Fibroblast of skin of right biceps (primary cell): ENCODE measurements at regions not wholly inside any gene's neighbourhood (a gene's known extent, or its start where the extent isn't known, plus 50 kb on each side); places are given as distances from the start of the nearest gene placed in this dataset.
"Not testable (repeated sequence)": the region's sequence is repeated elsewhere in the genome, so short reads cannot be mapped to it uniquely, and the experiment has no call there.

Experiments
- DNase-seq: peaks from one replicate; pipeline ENCODE4 v3.0.0-alpha.2; 2013

- DNase-seq = no peak
Measured at GRCh38 chr2:220366765-220367164, 739.3 kb downstream of the SLC4A3 start.

- DNase-seq = no peak
Measured at GRCh38 chr2:220370764-220371163, 743.3 kb downstream of the SLC4A3 start.

GRCh38 chr2:220371211-220371610 is 743.8 kb downstream of the SLC4A3 start:
- DNase-seq = no peak

GRCh38 chr2:220373878-220374277 is 746.4 kb downstream of the SLC4A3 start:
- DNase-seq = peak; percentile 55

GRCh38 chr2:220374282-220374681 is 746.9 kb downstream of the SLC4A3 start:
- no peak for DNase-seq

GRCh38 chr2:220377482-220378155 is 750.2 kb downstream of the SLC4A3 start:
- no peak for DNase-seq

- DNase-seq = not testable (repeated sequence)
Measured at GRCh38 chr2:220387758-220388157, 760.3 kb downstream of the SLC4A3 start.

GRCh38 chr2:220393711-220394110 is 766.3 kb downstream of the SLC4A3 start:
- DNase-seq = no peak

- DNase-seq = peak; percentile 62
Measured at GRCh38 chr2:220394433-220394832, 767.0 kb downstream of the SLC4A3 start.

GRCh38 chr2:220396287-220396686 is 768.9 kb downstream of the SLC4A3 start:
- DNase-seq = peak; percentile 55

- no peak for DNase-seq
Measured at GRCh38 chr2:220410296-220410695, 782.9 kb downstream of the SLC4A3 start.

- DNase-seq = no peak
Measured at GRCh38 chr2:220417503-220417902, 790.1 kb downstream of the SLC4A3 start.

- DNase-seq = peak; percentile 13
Measured at GRCh38 chr2:220419647-220420046, 792.2 kb downstream of the SLC4A3 start.

- DNase-seq = no peak
Measured at GRCh38 chr2:220420820-220421219, 793.4 kb downstream of the SLC4A3 start.

- DNase-seq = no peak
Measured at GRCh38 chr2:220422676-220423075, 795.2 kb downstream of the SLC4A3 start.

- no peak for DNase-seq
Measured at GRCh38 chr2:220424561-220424960, 797.1 kb downstream of the SLC4A3 start.

GRCh38 chr2:220432645-220433044 is 805.2 kb downstream of the SLC4A3 start:
- no peak for DNase-seq

GRCh38 chr2:220433131-220433530 is 805.7 kb downstream of the SLC4A3 start:
- DNase-seq = no peak

- DNase-seq = peak; percentile 73
Measured at GRCh38 chr2:220434385-220434784, 807.0 kb downstream of the SLC4A3 start.

GRCh38 chr2:220437938-220438337 is 810.5 kb downstream of the SLC4A3 start:
- peak; percentile 10 for DNase-seq

GRCh38 chr2:220440731-220441130 is 813.3 kb downstream of the SLC4A3 start:
- no peak for DNase-seq

- DNase-seq = no peak
Measured at GRCh38 chr2:220441404-220441803, 814.0 kb downstream of the SLC4A3 start.

- DNase-seq = no peak
Measured at GRCh38 chr2:220442012-220442411, 814.6 kb downstream of the SLC4A3 start.

GRCh38 chr2:220445429-220446105 is 818.1 kb downstream of the SLC4A3 start:
- DNase-seq = peak; percentile 60
